GM19395 (cell line): ENCODE measurements at regions not wholly inside any gene's neighbourhood (a gene's known extent, or its start where the extent isn't known, plus 50 kb on each side); places are given as distances from the start of the nearest gene placed in this dataset.

Source experiments
- ATAC-seq: cut with Tn5 transposase; IDR thresholded peaks from one replicate; pipeline ENCODE4 v1.9.1; 2021; ENCODE audit warnings: mild to moderate bottlenecking, moderate library complexity; ENCODE audit not compliant: unreplicated experiment

DNA sequence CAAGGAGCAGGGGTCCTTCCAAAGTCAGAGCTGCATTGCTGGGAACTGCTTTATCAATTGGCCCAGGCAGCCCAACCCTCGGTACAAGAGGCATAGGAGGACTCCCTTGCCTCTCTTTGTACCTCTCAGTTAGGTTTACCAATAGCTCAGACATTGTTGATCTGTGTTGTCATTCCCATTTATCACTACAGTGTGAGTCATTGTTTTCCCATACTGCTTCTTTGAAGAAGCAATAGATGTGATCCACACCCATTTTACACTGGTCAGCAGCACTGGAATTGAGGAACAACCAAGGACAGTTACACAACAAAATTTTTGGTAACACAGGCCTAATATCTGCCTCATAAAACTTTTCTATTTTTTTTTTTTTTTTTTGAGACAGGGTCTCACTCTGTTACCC, 307.2 kb downstream of the SNX13 start:
- ATAC-seq, result no peak

DNA sequence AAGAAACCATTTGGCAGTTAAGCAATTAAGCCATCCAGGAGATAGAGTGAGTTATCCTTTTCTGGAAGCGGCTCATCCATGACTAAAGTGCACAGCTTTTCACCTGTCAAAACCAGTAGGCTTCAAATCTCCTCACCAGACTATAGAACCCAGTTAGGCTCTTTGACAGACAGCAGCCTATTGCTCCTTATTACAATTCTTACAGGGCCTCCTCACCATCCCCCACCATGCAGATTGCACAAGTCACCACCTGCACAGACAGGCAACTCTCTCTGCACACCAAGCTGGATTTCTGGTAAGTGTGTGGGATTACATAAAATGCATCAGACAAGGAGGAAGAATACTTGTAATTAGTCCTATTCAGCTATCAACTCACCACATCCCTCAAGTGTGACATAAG, 301.6 kb downstream of the SNX13 start:
- no peak for ATAC-seq

- peak; percentile 82 for ATAC-seq
Measured at GRCh38 chr7:17640730-17641377, 299.4 kb downstream of the SNX13 start.

GRCh38 chr7:17645500-17645899, 294.8 kb downstream of the SNX13 start:
- ATAC-seq, result no peak

DNA sequence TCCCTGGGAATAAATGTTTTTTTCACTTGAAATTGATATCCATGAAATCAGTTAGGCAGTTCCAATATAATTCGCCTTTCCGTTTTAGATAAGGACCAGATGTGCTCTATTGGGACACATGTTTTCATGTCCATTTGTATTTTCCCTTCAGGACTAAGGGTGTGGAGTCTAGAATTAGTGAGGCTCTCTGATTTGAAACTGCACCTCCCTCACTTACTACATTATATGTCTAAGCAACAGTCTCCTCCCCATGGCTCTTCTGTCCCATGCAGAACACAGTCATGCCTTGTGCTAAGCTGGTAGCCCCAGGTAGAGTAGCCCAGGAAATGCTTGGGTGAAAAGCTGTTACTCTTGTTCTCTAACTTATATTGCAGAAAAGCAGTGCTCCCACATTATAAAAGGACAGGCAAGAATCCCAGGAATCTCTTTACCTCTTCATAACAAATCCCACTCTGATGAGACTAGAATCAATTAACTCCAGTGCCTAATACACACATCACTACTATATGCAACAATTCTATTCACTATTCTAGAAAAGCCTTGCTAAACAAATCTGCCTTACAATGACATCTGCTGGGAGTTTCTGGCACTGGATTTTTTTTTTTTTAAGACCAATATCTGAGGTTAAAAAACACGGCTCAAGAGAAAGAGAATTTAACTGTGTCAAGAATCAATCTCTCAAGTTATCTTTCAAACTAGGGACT, 293.9 kb downstream of the SNX13 start:
- no peak for ATAC-seq

DNA sequence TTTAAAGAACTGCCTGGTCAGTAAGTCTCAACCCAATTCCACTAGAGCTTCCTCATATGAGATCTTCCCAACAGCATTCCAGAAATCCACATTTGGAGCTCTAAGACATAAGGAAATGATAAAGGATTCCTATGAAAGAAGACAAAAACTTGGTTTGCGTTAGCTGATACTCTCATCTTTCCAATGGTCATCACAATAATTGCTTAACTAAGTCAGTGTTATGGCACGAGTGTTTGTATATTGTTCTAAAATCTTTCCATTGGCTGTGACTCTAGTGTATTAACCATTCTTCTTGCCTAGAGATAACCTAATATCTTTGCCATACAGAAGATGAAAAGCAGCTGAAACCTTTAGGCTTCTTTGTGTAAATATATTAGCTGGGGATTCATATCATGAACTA, 289.0 kb downstream of the SNX13 start:
- ATAC-seq, result no peak

DNA sequence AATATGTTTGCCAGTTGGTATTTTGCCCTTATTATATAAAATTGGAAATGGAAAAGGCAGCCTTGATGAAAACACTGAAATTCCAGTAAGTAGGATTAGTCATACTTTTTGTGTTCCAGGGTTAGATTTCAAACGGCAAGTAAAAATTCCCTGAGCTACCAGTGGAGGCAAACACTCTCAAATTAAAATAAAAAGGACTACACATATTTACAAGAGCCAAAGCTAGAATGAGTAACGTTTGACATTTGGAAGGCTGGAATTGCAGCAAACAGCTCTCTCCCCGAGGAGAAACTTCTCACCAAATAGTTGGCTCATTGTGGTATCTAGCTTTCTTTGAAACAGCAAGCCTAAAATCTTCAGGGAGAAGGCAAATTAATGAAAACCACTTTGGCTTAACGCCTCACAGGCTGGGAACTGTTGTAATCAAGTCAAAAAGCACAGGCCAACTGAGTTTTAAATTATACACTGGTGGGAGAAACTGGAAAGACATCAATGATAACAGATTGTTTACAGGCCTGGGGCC, 288.4 kb downstream of the SNX13 start:
- no peak for ATAC-seq

DNA sequence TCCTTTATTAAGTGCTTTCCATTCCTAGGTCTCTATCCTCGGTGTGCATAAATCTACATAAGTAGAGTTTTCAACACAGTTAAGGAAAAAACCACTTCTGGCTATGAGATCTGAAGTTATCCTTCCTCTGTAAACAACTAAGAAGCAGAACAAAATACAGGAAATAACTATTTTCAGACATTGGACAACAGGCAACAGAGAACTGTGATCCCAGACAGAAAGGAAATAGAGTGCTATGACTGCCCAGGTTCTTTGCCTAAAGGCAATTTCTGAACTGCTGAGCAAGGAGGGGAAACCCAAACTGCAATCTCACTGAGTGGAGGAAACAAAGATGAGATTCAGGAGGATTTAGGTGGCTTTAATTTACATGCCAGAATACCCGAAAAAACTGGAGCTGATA, 285.4 kb downstream of the SNX13 start:
- ATAC-seq, result no peak

GRCh38 chr7:17659126-17659525, 281.2 kb downstream of the SNX13 start:
- ATAC-seq, result no peak

DNA sequence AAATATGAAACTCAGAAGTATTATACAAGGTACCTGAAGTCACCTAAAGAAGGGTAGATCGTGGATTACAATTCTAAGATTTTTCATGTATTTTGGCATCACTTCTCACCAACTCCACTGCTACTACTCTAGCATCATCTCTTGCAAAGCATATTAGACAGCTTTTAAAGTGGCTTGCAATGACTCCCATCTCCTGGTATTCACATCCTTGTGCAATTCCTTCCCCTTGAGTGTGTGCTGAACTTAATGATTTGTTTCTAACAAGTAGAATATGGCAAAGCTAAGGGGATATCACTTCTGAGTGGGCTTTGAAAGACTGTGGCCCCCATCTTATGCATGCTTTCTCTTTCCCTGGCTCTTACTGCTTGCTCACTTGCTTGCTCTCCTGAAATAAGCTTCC, 280.2 kb downstream of the SNX13 start:
- no peak for ATAC-seq

DNA sequence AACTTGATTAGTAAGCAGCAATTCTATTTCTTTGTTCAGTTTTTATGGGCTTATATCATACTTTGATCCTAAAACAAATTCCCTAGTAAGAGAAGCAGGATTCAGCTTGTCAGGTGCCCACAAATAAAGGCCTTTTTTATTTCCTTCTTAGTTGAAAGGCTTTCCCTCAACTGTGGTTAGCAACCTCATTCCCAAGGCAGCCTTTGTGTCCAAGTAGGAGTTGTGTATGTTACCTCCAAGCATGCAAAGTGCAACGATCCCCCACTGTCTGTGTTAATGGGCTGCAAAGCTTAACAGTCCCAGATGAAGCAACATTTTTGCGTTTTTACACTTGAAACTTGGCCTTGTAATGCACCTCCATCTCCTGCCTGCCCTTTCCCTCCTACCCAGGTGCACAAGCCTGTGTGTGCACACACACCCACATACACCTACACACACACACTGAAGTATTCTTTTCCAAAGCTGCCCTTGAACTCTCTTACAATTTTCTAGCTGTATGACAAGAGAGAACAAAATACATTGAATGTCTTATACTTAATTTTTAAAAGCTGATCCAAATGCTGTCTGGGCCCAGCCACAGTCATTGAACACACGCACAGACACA, 278.2 kb downstream of the SNX13 start:
- ATAC-seq, result no peak

DNA sequence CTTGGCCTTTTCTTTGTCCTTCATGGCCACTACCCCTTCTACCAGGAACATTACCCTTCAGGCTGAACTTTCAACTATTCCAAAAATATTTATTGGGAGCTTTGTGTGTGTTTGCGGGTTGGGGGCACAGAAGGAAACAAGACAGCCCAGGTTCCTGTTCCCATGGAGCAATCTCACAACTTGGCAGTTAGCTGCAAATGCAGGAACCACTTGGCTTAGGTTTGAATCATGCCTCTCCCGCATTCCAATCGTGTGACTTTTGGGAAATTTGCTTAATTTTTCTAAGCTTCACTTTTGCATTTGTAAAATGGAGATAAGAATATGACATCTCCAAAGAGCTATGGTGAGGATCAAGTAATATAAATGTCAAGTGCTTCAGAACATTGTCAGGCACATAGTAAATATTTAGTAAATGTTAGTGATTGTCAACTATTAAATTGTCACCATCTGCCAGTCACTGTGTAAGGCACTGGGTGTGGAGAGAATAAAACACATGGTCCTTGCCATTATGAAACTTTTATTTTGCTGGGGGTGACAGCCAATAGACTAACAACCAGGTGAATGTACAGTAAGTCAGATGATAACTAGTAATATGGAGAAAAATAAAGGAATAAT, 277.1 kb downstream of the SNX13 start:
- ATAC-seq, result no peak

GRCh38 chr7:17665029-17665428, 275.3 kb downstream of the SNX13 start:
- ATAC-seq, result no peak

DNA sequence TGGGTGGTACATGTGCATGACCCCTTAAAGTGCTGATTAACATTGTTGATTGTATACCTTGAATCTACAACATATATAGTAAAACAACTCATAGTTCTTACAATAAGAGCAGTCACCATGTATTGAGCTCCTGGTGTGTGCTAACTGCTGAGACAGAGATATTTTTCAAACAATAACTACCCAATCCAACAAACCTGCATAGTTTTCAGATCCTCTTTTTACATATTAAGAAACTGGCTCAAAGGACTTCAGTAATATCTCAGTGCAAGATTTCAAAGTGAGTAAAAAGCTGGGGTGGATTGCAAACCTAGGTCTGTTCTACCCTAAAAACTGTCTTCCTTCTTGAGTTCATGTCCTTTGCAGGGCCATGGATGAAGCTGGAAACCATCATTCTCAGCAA, 272.2 kb downstream of the SNX13 start:
- no peak for ATAC-seq

DNA sequence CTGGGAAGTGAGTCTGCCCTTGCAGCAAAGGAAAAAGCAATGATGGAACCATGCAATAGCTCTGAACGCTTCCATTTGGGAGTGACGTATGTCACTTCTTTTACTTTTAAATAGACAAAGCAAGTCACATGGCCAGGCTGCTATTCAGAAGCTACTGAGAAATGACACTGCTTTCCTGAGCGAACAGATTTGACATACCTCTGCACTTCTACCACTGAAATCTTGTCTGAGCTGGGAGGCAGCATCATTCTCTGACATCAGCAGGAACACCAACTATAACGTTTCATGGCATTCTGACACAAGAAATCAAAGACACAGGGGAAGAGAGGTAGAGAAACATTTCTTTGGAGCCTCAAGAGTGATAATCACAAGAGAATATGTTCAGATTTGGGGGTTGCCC, 271.1 kb downstream of the SNX13 start:
- ATAC-seq, result no peak

GRCh38 chr7:17671956-17672355, 268.3 kb downstream of the SNX13 start:
- no peak for ATAC-seq

- no peak for ATAC-seq
Measured at GRCh38 chr7:17672783-17673182, 267.5 kb downstream of the SNX13 start.

DNA sequence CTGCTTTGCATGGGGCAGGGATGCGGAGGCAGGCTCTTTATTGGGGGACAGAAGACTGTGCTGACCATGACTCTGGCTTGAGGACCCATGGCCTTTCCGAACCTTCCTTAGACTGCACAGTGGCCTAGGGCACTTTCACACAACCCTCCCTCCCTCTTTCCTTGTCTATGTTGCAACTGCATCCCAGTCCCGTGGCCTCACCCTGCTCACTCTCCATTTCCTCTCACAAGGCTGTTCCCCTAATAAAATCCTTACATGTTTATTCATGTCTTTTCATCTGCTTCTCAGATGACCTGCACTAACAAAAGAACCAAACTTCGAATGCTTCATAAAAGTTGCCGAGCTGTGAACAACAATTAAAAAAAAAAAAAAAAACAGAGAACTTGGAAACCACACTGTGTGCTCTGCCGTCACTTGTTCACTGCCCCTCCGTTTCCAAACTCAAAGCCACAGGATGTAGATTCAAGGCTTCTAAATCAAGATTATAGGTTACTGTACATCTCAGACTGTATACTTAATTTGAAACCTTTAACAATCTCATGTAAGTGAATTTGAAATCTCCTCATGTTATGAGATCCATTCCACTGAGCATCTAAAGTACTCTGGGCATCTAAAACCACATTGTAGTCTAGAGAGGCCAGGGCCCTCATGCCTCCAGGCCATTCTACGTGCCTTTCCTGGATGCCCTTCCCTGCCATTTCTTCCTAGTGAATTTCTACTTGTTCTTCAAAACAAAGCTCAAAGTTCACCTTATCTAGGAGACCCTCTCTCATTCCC, 265.9 kb downstream of the SNX13 start:
- no peak for ATAC-seq

- ATAC-seq, result no peak
Measured at GRCh38 chr7:17674943-17675608, 265.2 kb downstream of the SNX13 start.

GRCh38 chr7:17677408-17677807, 262.9 kb downstream of the SNX13 start:
- no peak for ATAC-seq
